Subcutaneous abdominal adipose tissue (tissue), 5 donors: ENCODE measurements at regions not wholly inside any gene's neighbourhood (a gene's known extent, or its start where the extent isn't known, plus 50 kb on each side); places are given as distances from the start of the nearest gene placed in this dataset.
"Not testable (repeated sequence)": the region's sequence is repeated elsewhere in the genome, so short reads cannot be mapped to it uniquely, and the experiment has no call there.

Experiments
- H3K27ac ChIP-seq: one replicate; pipeline ENCODE4 v1.7.0; 2013; ENCODE audit warnings: low read depth, mild to moderate bottlenecking, inconsistent platforms, low read length, moderate library complexity
- H3K27me3 ChIP-seq, 5 donors: one replicate each; pipeline ENCODE4 v1.7.0; 2013; ENCODE audit warnings: low read length in 5 of 5, inconsistent platforms in 1 of 5; ENCODE audit not compliant: control insufficient read depth in 5 of 5, insufficient read depth in 4 of 5
- H3K36me3 ChIP-seq, 5 donors: one replicate each; pipeline ENCODE4 v1.7.0; 2013; ENCODE audit warnings: low read length in 5 of 5; ENCODE audit not compliant: control insufficient read depth in 5 of 5, insufficient read depth in 5 of 5
- H3K4me1 ChIP-seq, 5 donors: one replicate each; pipeline ENCODE4 v1.7.0; 2013; ENCODE audit warnings: low read length in 5 of 5, mild to moderate bottlenecking in 3 of 5, moderate library complexity in 1 of 5; ENCODE audit not compliant: control insufficient read depth in 5 of 5, insufficient read depth in 5 of 5
- H3K4me3 ChIP-seq, 5 donors: one replicate each; pipeline ENCODE4 v1.7.0; 2013; ENCODE audit warnings: low read length in 5 of 5, low read depth in 1 of 5
- H3K9ac ChIP-seq, 5 donors: one replicate each; pipeline ENCODE4 v1.7.0; 2013; ENCODE audit warnings: low read length in 5 of 5, mild to moderate bottlenecking in 4 of 5, moderate library complexity in 3 of 5
- H3K9me3 ChIP-seq, 5 donors: one replicate each; pipeline ENCODE4 v1.7.0; 2013; ENCODE audit warnings: low read length in 5 of 5; ENCODE audit not compliant: control insufficient read depth in 5 of 5
- donor health status: healthy.
- donor health status: healthy.
- donor health status: healthy.
- donor health status: healthy.
- donor health status: healthy.

DNA sequence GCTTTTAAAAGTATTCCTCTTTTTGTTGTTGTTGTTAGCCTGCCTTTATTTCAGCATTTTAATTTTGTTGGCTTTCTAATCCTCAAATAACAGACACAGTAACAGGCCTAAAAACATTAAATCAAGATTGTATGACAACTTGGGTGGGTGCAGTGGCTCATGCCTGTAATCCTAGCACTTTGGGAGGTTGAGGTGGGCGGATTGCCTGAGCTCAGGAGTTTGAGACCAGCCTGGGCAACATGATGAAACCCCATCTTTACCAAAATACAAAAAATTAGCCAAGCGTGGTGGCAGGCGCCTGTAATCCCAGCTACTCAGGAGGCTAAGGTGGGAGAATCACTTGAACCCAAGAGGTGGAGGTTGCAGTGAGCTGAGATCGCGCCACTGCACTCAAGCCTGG is 220.9 kb upstream of the PPP1R3A start:
- H3K27ac ChIP-seq, H3K4me1 ChIP-seq, H3K4me3 ChIP-seq, H3K9me3 ChIP-seq, H3K27me3 ChIP-seq, H3K36me3 ChIP-seq, H3K9ac ChIP-seq: not testable (repeated sequence)

DNA sequence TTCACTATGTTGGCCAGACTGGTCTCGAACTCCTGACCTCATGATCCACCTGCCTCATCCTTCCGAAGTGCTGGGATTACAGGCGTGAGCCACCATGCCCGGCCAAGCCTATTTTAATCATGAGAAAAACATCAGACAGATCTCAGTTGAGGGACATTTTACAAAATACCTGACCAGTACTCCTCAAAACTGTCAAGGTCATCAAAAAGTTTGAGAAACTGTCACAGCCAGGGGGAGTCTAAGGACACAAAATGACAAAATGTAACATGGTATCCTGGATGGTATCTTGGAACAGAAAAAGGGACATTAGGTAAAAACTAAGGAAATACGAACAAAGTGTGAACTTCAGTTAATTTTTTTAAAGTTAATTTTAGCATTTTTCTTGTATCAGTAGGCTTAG is 219.8 kb upstream of the PPP1R3A start:
- Histone ChIP-seq H3K27ac (no peak overlapping the region), H3K9ac (no peak overlapping the region)

DNA sequence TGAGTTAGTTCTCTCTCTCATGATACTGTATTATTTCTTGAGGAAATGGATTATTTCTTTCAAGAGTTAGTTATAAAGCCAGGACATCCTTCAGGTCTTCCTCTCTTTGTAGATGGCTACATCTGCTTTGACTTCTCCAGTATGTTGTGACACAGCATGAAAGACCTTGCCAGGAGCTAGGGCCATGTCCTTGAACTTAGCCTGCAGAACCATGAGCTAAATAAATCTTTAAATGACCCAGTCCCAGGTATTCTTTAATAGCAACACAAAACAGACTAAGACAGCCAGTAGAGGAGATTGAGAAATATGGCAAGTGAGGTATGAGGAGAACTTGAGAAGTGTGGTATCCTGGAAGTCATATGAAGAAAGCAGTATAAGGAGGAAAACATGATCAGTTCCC is 214.9 kb upstream of the PPP1R3A start:
- peaks cover 0 to 4% (median 0%) of the 10 kb centered on the region in 5 donors for H3K36me3 ChIP-seq
- H3K27me3 ChIP-seq: no peaks in the 10 kb centered on the region
- no peaks in the 10 kb centered on the region for H3K4me1 ChIP-seq
- H3K9ac ChIP-seq: no peak overlapping the region
- no peak overlapping the region for H3K4me3 ChIP-seq
- H3K27ac ChIP-seq: no peak overlapping the region
- H3K9me3 ChIP-seq: no peaks in the 10 kb centered on the region

More for the DNA sequence above, 219.8 kb upstream of the PPP1R3A start:
- Histone ChIP-seq H3K4me1 (no peaks in the 10 kb centered on the region), H3K4me3 (no peak overlapping the region), H3K9me3 (no peaks in the 10 kb centered on the region), H3K36me3 (no peaks in the 10 kb centered on the region), H3K27me3 (no peaks in the 10 kb centered on the region)

DNA sequence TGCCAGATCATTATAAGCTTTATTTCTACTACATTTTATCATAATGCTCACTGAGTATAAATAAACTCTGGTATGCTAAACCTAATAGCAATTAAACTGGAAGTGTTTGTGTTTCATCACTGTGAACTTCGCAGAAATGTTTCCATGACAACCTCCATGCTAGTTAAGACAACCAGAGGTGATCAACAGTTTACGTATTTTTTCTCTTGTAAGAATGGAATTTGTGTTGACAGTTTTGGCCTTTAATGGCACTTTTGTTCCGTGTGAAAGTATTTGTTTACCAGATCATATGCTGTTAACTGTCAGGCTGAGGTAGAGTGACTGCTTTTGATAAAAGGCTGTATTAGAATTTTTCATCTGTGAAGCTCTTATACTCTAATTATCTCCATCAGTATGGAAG is 212.1 kb upstream of the PPP1R3A start:
- H3K27ac ChIP-seq: no peak overlapping the region
- peaks cover 0 to 5% (median 0%) of the 10 kb centered on the region in 5 donors for H3K9me3 ChIP-seq
- no peaks in the 10 kb centered on the region for H3K27me3 ChIP-seq
- H3K4me3 ChIP-seq: no peak overlapping the region
- peaks cover 0 to 4% (median 0%) of the 10 kb centered on the region in 5 donors for H3K36me3 ChIP-seq
- no peak overlapping the region for H3K9ac ChIP-seq
- no peaks in the 10 kb centered on the region for H3K4me1 ChIP-seq

DNA sequence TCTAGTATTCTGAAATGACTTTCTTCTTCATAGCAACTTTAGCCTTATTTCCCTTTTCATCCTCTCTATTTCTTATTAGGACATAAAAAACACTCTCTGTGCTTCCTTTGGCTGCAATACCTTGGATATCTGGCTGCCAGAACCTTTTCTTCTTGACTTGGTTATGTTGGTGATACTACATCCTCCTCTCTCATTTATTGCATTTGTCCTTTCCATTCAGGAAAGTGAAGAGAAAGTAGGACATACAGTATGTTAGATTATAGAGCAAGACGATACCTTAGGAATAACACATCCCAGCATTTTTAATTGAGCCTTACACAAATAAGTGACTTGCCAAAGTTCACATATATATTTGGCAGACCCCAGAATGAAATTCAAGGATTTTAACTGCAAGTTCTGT is 210.1 kb upstream of the PPP1R3A start:
- Histone ChIP-seq H3K27me3 (no peaks in the 10 kb centered on the region), H3K36me3 (peaks cover 0 to 4% (median 0%) of the 10 kb centered on the region in 5 donors), H3K9me3 (peaks cover 0 to 5% (median 0%) of the 10 kb centered on the region in 5 donors), H3K27ac (no peak overlapping the region), H3K4me1 (no peaks in the 10 kb centered on the region), H3K4me3 (no peak overlapping the region), H3K9ac (no peak overlapping the region)

DNA sequence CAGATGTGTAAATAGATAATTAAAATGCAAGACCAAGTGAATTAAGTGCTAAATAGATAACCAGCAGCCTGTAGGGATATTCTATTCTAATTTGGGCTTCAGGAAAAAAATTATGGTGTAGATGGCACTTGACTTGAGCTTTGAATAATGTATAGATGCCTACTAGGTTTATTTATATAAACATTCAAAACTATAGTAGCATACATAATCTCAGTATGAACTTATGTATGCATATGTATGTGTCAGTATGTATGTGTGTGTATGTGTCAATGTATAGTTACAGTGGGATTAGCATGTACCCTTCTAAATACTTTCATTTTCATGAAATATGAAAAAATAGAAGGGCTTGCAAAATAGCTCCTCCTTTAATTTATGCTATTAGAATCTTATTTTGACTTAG is 207.3 kb upstream of the PPP1R3A start:
- Histone ChIP-seq H3K36me3 (no peaks in the 10 kb centered on the region), H3K27me3 (no peaks in the 10 kb centered on the region), H3K9me3 (peaks cover 0 to 5% (median 0%) of the 10 kb centered on the region in 5 donors), H3K9ac (no peak overlapping the region), H3K27ac (no peak overlapping the region), H3K4me1 (no peaks in the 10 kb centered on the region), H3K4me3 (no peak overlapping the region)

DNA sequence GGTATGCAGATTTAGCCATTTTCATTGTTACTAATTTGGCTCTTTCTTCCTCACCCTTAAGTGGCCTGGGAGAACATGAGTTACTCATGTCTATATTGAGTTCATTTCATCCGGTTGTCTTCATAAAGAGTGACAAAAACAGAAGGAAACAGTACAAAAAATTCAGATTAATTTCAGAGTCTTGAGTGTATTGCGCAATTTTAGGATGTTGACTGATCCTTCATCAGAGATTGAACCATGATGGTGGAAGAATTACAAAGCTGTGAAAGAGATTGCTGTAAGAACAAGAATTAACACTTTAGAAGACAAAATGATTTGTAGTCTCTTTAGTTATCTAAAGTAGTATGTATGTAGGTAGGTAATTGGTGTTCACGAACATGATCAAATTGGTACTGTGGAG is 194.0 kb upstream of the PPP1R3A start:
- no peaks in the 10 kb centered on the region for H3K27me3 ChIP-seq
- H3K27ac ChIP-seq: no peak overlapping the region
- H3K36me3 ChIP-seq: no peaks in the 10 kb centered on the region
- no peak overlapping the region for H3K9ac ChIP-seq
- H3K4me3 ChIP-seq: no peak overlapping the region
- H3K9me3 ChIP-seq: no peaks in the 10 kb centered on the region
- H3K4me1 ChIP-seq: peaks cover 0 to 7% (median 0%) of the 10 kb centered on the region in 5 donors

DNA sequence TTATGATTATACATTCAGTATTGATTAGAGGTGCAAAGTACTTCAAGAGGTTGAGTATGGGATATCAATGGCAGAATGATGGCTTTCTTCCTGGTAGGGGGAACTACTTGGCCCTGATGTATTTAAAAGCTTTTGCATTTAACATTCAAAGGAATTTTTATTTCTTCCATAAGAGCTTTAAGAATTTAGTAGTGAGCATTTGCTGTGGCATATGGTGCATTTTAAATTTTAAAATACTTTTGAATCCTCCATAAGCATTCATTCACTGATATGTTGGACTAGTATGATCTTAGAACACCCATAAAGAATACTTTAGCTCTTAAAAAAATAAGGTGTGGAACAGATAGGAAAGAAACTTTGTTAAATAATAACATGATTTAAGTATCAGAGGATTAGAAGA is 191.9 kb upstream of the PPP1R3A start:
- Histone ChIP-seq H3K4me1 (peaks cover 0 to 10% (median 0%) of the 10 kb centered on the region in 5 donors), H3K4me3 (no peak overlapping the region), H3K36me3 (no peaks in the 10 kb centered on the region), H3K27ac (no peak overlapping the region), H3K27me3 (no peaks in the 10 kb centered on the region), H3K9me3 (no peaks in the 10 kb centered on the region), H3K9ac (no peak overlapping the region)

DNA sequence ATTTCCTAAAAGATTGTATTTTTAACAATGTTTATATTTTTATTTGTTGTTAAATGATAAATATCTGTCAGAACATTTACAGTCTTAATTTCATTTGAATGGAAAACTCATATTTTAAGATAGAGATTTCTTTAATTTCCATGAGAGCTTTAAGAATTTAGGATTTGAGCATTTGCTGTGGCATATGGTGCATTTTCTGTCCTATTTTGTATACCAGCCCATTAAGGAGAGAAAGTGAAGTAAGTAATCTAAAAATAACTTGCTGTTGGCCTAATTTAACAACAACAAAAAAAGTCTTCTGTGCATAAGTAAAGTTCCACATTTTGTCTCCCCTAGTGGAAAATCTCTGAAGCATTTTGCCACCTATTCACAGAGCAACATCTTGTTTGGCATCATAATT is 190.9 kb upstream of the PPP1R3A start:
- Histone ChIP-seq H3K4me1 (peaks cover 0 to 10% (median 0%) of the 10 kb centered on the region in 5 donors), H3K9ac (no peak overlapping the region), H3K9me3 (no peaks in the 10 kb centered on the region), H3K4me3 (no peak overlapping the region), H3K36me3 (no peaks in the 10 kb centered on the region), H3K27ac (no peak overlapping the region), H3K27me3 (no peaks in the 10 kb centered on the region)

DNA sequence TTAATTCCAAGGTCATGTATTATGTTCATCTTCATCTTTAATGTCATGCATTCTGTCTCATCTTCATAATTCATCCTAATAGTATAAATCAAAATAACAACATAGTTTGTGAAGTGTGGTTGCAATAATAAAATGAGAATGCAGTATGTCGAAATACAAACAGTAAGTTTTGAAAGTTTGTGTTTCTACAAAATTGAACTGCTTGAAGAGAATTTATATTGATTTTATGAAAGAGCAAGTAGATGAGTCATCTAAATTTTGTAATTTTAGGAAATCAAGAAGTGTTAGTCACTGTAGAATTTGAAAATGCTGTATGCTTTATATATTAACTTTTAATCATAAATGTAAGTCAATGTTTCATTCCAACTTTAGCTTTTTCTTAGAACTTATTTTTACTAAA is 190.5 kb upstream of the PPP1R3A start:
- no peaks in the 10 kb centered on the region for H3K36me3 ChIP-seq
- H3K27ac ChIP-seq: no peak overlapping the region
- H3K27me3 ChIP-seq: no peaks in the 10 kb centered on the region
- peaks cover 0 to 10% (median 0%) of the 10 kb centered on the region in 5 donors for H3K4me1 ChIP-seq
- H3K9me3 ChIP-seq: no peaks in the 10 kb centered on the region
- H3K9ac ChIP-seq: no peak overlapping the region
- H3K4me3 ChIP-seq: no peak overlapping the region

DNA sequence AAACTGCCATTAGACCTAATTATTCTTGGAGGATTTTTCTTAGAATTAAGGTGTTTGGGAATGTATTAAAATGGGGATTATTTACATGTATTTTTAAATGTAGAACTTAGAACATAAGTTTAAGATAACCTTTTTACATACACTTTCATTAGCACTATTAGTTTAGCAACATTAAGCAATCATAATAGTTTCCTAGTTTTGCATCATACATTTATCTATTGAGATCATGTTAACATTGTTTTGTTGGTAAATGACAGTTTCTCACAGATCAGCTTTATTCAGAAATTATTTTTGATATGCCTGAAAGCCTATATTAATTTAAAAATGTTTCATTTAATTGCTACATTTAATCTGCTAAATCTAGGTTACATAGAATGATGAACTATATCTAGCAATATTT is 189.7 kb upstream of the PPP1R3A start:
- no peak overlapping the region for H3K4me3 ChIP-seq
- H3K9ac ChIP-seq: no peak overlapping the region
- H3K4me1 ChIP-seq: peaks cover 0 to 10% (median 0%) of the 10 kb centered on the region in 5 donors
- H3K27me3 ChIP-seq: no peaks in the 10 kb centered on the region
- no peak overlapping the region for H3K27ac ChIP-seq
- no peaks in the 10 kb centered on the region for H3K36me3 ChIP-seq
- H3K9me3 ChIP-seq: no peaks in the 10 kb centered on the region
